ENCODE measurements at regions not wholly inside any gene's neighbourhood (a gene's known extent, or its start where the extent isn't known, plus 50 kb on each side); places are given as distances from the start of the nearest gene placed in this dataset.

DNA sequence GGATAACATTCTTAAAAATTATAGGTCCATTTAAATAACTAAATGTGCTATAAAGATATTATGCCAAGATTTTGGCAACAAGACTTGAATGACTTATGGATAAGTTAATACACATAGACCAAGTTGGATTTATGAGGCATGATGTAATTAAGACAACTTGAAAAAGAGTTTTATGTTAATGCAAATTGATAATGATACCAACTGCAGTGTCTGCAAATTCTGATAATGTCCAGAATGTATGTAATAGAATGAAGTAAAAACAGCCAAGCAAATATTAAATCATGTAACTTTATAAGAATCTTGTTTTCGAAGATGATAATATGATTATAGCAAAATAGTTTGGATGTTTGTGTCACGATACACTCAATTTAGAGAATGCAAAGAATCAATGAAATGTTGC is 868.3 kb downstream of the DNAJB9 start:
- TF ChIP-seq, protein P1, sequence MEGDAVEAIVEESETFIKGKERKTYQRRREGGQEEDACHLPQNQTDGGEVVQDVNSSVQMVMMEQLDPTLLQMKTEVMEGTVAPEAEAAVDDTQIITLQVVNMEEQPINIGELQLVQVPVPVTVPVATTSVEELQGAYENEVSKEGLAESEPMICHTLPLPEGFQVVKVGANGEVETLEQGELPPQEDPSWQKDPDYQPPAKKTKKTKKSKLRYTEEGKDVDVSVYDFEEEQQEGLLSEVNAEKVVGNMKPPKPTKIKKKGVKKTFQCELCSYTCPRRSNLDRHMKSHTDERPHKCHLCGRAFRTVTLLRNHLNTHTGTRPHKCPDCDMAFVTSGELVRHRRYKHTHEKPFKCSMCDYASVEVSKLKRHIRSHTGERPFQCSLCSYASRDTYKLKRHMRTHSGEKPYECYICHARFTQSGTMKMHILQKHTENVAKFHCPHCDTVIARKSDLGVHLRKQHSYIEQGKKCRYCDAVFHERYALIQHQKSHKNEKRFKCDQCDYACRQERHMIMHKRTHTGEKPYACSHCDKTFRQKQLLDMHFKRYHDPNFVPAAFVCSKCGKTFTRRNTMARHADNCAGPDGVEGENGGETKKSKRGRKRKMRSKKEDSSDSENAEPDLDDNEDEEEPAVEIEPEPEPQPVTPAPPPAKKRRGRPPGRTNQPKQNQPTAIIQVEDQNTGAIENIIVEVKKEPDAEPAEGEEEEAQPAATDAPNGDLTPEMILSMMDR (IDR thresholded peaks at IDR 0.05 in 4 of 5, conservative IDR thresholded peaks at IDR 0.05 in 1 of 5), result no peak
- no peak for TF ChIP-seq POLR2A (IDR thresholded peaks at IDR 0.05)
